Loucy (cell line): ENCODE measurements at regions not wholly inside any gene's neighbourhood (a gene's known extent, or its start where the extent isn't known, plus 50 kb on each side); places are given as distances from the start of the nearest gene placed in this dataset.

Source experiments
- H2AFZ ChIP-seq: fragments of 200-600 bp; sonication (generic); 2 replicates; pipeline ENCODE4 v1.6.0; 2016; ENCODE audit warnings: antibody characterized with exemption, mild to moderate bottlenecking, low read length, moderate library complexity
- H3F3A ChIP-seq: fragments of 200-600 bp; 2 replicates; pipeline ENCODE4 v1.6.0; 2016; ENCODE audit warnings: antibody characterized with exemption, low read depth, mild to moderate bottlenecking
- H3K27me3 ChIP-seq: fragments of 200-600 bp; sonication (generic); 2 replicates; pipeline ENCODE4 v1.6.1; 2014; ENCODE audit warnings: low read length, mild to moderate bottlenecking; ENCODE audit not compliant: insufficient read depth, poor library complexity, severe bottlenecking
- H3K36me3 ChIP-seq: fragments of 200-600 bp; sonication (generic); 2 replicates; pipeline ENCODE4 v1.6.1; 2016; ENCODE audit warnings: low read length; ENCODE audit not compliant: insufficient read depth
- H3K4me1 ChIP-seq: fragments of 200-600 bp; sonication (generic); 2 replicates; pipeline ENCODE4 v1.5.1; 2014; ENCODE audit warnings: low read length, mild to moderate bottlenecking; ENCODE audit not compliant: insufficient read depth, poor library complexity, severe bottlenecking
- H3K4me2 ChIP-seq: fragments of 200-600 bp; sonication (generic); 2 replicates; pipeline ENCODE4 v1.6.0; 2014; ENCODE audit warnings: antibody characterized with exemption, low read length, low read depth, mild to moderate bottlenecking; ENCODE audit not compliant: poor library complexity, severe bottlenecking
- H3K4me3 ChIP-seq: fragments of 200-600 bp; sonication (generic); 2 replicates; pipeline ENCODE4 v1.5.1; 2014; ENCODE audit warnings: low read length, mild to moderate bottlenecking, mixed read lengths; ENCODE audit not compliant: poor library complexity, severe bottlenecking
- H3K79me2 ChIP-seq: fragments of 200-600 bp; sonication (generic); 2 replicates; pipeline ENCODE4 v1.6.1; 2014; ENCODE audit warnings: low read length; ENCODE audit not compliant: insufficient read depth
- H3K9ac ChIP-seq: fragments of 200-600 bp; sonication (generic); 2 replicates; pipeline ENCODE4 v1.6.0; 2014; ENCODE audit warnings: mild to moderate bottlenecking, low read depth, low read length, moderate library complexity; ENCODE audit not compliant: poor library complexity, severe bottlenecking
- H3K9me2 ChIP-seq: fragments of 200-600 bp; sonication (generic); replicated peaks from 2 replicates; pipeline ENCODE4 v1.6.1; 2016; ENCODE audit warnings: low read depth, low read length, mixed read lengths
- H3K9me3 ChIP-seq: fragments of 200-600 bp; sonication (generic); 2 replicates; pipeline ENCODE4 v1.6.1; 2014; ENCODE audit warnings: mild to moderate bottlenecking, antibody characterized with exemption, low read length, low read depth; ENCODE audit not compliant: insufficient read depth
- H4K20me1 ChIP-seq: fragments of 200-600 bp; sonication (generic); 2 replicates; pipeline ENCODE4 v1.6.0; 2014; ENCODE audit warnings: antibody characterized with exemption, low read length, mild to moderate bottlenecking; ENCODE audit not compliant: insufficient read depth, poor library complexity, severe bottlenecking
- EZH2phosphoT487 ChIP-seq: fragments of 200-600 bp; IDR thresholded peaks from 2 replicates; pipeline ENCODE4 v1.6.1; 2018; ENCODE audit warnings: antibody characterized with exemption, mild to moderate bottlenecking, moderate library complexity, borderline replicate concordance
- TF ChIP-seq, protein P1 (sequence below): fragments of 200-600 bp; sonication (generic); conservative IDR thresholded peaks from 2 replicates; pipeline ENCODE4 v1.5.1; 2014; ENCODE audit warnings: mild to moderate bottlenecking, antibody characterized with exemption, low read length

DNA sequence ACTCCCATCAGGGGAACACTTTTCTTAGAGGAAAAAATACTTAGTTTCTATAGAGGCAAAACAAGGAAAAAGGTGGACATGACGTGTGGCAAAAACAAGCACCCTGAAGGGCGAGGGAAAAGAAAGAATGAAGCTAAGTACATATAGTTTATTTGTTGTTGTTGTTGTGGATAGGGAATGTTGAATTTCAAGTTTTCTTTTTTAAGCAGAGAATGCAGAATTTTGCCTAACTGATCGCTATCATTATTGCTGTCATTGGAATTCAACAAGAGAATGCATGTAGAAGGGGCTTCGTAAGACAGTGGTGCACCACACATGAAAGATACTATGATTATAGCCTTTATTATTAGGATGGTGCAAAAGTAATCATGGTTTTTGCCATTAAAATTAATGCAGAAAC is 144.0 kb downstream of the LMO4 start:
- H3K9me3 ChIP-seq = no peaks in the 10 kb centered on the region
- no peaks in the 10 kb centered on the region for H3K9me2 ChIP-seq
- no peaks in the 10 kb centered on the region for H3K79me2 ChIP-seq
- no peak overlapping the region for H3K9ac ChIP-seq
- no peak for TF ChIP-seq EZH2phosphoT487
- TF ChIP-seq, protein P1, sequence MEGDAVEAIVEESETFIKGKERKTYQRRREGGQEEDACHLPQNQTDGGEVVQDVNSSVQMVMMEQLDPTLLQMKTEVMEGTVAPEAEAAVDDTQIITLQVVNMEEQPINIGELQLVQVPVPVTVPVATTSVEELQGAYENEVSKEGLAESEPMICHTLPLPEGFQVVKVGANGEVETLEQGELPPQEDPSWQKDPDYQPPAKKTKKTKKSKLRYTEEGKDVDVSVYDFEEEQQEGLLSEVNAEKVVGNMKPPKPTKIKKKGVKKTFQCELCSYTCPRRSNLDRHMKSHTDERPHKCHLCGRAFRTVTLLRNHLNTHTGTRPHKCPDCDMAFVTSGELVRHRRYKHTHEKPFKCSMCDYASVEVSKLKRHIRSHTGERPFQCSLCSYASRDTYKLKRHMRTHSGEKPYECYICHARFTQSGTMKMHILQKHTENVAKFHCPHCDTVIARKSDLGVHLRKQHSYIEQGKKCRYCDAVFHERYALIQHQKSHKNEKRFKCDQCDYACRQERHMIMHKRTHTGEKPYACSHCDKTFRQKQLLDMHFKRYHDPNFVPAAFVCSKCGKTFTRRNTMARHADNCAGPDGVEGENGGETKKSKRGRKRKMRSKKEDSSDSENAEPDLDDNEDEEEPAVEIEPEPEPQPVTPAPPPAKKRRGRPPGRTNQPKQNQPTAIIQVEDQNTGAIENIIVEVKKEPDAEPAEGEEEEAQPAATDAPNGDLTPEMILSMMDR = no peak
- H3K4me2 ChIP-seq = no peak overlapping the region
- no peaks in the 10 kb centered on the region for H3K27me3 ChIP-seq
- no peaks in the 10 kb centered on the region for H4K20me1 ChIP-seq
- no peaks in the 10 kb centered on the region for H3K4me1 ChIP-seq
- H3F3A ChIP-seq = no peaks in the 10 kb centered on the region
- no peaks in the 10 kb centered on the region for H3K36me3 ChIP-seq
- no peak overlapping the region for H2AFZ ChIP-seq
- no peak overlapping the region for H3K4me3 ChIP-seq

DNA sequence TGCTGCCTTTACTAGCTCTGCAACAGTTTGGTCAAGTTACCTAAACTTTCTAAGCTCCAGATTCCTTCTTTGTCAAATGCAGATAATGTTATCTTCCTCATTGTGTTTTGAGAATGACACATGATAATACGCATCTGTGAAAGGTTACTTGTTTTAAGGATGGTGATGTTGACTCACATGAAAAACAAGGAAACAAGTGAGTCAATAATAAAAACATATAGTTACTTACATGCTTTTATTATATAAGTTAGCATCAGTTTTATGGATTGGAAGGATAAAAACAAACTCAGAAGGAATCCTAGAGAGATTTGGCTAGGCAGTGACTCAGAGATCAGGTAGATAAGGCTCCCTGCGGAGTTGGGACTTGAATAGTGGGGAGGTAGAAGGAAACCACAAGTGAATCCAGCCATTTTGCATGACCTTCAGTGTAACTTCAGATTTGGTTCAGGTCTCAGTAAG is 144.6 kb downstream of the LMO4 start:
- no peak for TF ChIP-seq EZH2phosphoT487
- TF ChIP-seq, protein P1 = no peak
- no peak overlapping the region for H3K9ac ChIP-seq
- no peak overlapping the region for H2AFZ ChIP-seq
- H3K9me2 ChIP-seq = no peaks in the 10 kb centered on the region
- H3K27me3 ChIP-seq = no peaks in the 10 kb centered on the region
- no peaks in the 10 kb centered on the region for H3K9me3 ChIP-seq
- H3K36me3 ChIP-seq = no peaks in the 10 kb centered on the region
- H3K4me1 ChIP-seq = no peaks in the 10 kb centered on the region
- no peaks in the 10 kb centered on the region for H3F3A ChIP-seq
- H4K20me1 ChIP-seq = no peaks in the 10 kb centered on the region
- no peak overlapping the region for H3K4me3 ChIP-seq
- H3K79me2 ChIP-seq = no peaks in the 10 kb centered on the region
- no peak overlapping the region for H3K4me2 ChIP-seq

DNA sequence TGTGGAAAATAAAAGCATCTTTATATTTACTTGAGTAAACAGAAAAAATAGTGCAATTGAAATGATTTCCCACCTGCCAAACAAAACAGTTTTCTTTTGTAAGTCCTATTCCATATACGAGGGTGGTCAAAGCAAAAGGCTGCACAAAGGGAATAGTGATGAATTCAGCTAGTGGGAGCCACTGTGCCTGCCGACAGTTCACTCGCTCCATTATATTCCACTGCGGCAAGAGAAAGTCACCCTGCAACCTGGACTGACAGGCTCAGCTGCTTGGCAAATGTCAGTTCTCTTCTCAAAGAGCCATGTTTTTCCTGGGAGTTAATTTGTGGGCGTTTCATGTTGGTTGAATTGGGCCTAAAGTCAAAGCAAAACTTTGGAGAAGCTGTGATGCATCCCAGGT is 145.4 kb downstream of the LMO4 start:
- TF ChIP-seq EZH2phosphoT487 = no peak
- TF ChIP-seq, protein P1 = no peak
- Histone ChIP-seq H3K9me2 (no peaks in the 10 kb centered on the region), H3K4me1 (no peaks in the 10 kb centered on the region), H2AFZ (no peak overlapping the region), H4K20me1 (no peaks in the 10 kb centered on the region), H3K36me3 (no peaks in the 10 kb centered on the region), H3K4me2 (no peak overlapping the region), H3K79me2 (no peaks in the 10 kb centered on the region), H3K9me3 (no peaks in the 10 kb centered on the region), H3K4me3 (no peak overlapping the region), H3K9ac (no peak overlapping the region), H3K27me3 (no peaks in the 10 kb centered on the region), H3F3A (no peaks in the 10 kb centered on the region)
